22Rv1 (cell line): ENCODE measurements at regions not wholly inside any gene's neighbourhood (a gene's known extent, or its start where the extent isn't known, plus 50 kb on each side); places are given as distances from the start of the nearest gene placed in this dataset.

Experiments
- CTCF ChIP-seq: fragments of 450-650 bp; IDR thresholded peaks from 2 replicates; pipeline ENCODE4 v1.5.1; 2017; ENCODE audit warnings: mild to moderate bottlenecking
- ZFX ChIP-seq: fragments of 450-650 bp; IDR thresholded peaks from 2 replicates; pipeline ENCODE4 v1.6.1; 2017; ENCODE audit warnings: antibody characterized with exemption, borderline replicate concordance

GRCh38 chr1:177487481-177487880 lies 316.7 kb downstream of the BRINP2 start:
- TF ChIP-seq CTCF (no peak), ZFX (no peak)
